Erythroblast (primary cell): ENCODE measurements at regions not wholly inside any gene's neighbourhood (a gene's known extent, or its start where the extent isn't known, plus 50 kb on each side); places are given as distances from the start of the nearest gene placed in this dataset.

ENCODE experiments used
- DNase-seq, 2 experiments: peaks; one replicate each; lab custom pipeline; 2025; lab: John Stamatoyannopoulos, UW
- GATA1 ChIP-seq: IDR thresholded peaks from 2 replicates; pipeline ENCODE4 v1.6.1; 2011; ENCODE audit warnings: low read depth, mild to moderate bottlenecking, control low read depth, low read length, moderate library complexity
- POLR2A ChIP-seq: IDR thresholded peaks from 2 replicates; pipeline ENCODE4 v1.6.1; 2011; ENCODE audit warnings: mild to moderate bottlenecking, low read length

DNA sequence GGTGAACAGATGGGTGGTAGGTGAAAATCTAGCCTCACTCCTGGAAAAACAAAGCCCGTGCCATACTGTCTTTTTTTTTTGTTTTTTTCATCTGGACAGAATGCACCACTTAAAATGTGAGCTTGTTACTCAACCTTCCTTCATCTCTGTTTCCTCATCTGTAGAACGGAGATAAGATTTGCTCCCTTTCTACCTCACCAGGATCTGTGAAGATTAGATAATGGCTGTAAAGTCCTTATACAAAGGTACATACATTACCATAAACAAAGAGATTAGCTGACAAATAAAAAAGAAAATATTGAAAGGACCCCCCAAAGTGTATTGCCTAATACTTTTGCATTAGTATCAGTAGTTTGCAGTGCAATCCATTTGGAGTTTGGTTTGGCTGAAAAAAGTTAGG, 75.4 kb upstream of the ZEB2 start:
- TF ChIP-seq POLR2A = no peak
- no peak for TF ChIP-seq GATA1
- peak; percentile 47 to 80 for DNase-seq

DNA sequence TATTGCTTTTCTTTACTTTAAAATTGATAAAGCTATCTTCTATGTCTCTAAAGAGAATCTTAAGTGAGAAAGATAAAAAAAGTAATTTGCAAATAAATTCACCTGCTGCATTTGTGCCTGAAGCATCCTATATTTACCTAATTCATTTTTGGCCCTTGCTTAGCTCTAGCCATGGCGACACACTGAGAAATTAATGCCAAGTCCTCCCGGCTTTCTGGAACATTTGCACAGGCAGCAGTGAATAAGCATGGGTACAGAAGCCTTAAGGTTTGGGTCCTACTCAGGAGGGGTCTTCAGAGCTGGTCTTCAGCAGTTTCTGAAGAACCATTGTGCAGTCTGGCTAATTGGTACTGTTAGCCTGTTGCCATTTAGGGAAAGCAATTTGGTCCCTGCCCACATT, 73.9 kb upstream of the ZEB2 start:
- TF ChIP-seq POLR2A = no peak
- no peak for TF ChIP-seq GATA1

DNA sequence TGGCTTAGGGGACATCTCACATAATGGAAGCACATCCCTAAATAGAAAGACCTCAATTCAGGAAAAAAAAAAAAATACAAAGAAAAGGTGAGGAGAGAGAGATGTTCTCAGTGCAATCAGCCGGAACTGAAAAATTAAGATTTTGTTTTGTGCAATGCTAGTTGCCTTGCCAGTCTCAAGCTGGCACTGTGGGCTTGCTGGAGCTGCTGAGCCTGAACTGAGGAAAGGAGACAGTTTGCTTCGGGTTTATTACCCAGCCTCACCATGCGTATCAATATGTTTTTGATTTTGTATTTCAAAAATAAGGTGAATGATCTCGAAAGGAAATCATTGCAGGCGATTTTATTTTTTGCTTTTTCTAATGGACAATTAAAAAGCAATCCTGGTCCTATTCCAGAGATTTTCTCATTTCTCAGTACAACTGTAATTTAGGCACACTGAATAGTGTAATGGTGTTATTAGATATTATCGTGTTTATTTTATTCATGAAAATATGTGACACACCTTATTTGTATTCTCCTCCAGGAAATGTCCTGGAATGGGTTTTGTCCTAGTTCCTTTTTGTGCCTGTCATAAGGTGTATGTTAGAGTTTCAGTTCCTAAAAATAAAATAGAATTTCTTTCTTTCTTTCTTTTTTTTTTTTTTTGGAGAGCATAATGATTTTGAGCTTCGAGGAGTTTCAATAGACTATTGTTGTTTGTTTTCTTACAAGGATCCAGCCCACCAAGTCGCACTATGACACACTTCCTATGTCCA, 72.8 kb upstream of the ZEB2 start:
- TF ChIP-seq GATA1 (no peak), POLR2A (no peak)
- no peak for DNase-seq

More for the DNA sequence above, 73.9 kb upstream of the ZEB2 start:
- no peak for DNase-seq

DNA sequence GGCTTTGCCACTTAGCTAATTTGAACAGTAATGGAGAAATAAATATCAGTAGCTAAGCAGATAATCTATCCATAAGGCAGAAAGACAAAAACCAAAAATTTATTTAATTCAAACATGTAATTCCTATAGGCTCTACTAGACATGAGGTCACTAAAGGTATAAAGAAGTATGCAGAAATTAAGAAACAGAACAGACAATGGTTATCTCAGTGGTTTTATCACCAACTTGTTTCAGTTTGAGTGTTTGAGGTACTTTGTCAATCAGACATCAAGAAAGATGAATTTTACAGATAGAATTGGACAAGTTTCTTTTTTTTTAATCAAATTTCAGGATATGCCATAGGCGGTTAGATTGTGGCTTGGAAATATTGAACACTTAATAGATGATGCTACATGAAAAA, 67.4 kb upstream of the ZEB2 start:
- no peak for DNase-seq
- TF ChIP-seq POLR2A (no peak), GATA1 (no peak)

DNA sequence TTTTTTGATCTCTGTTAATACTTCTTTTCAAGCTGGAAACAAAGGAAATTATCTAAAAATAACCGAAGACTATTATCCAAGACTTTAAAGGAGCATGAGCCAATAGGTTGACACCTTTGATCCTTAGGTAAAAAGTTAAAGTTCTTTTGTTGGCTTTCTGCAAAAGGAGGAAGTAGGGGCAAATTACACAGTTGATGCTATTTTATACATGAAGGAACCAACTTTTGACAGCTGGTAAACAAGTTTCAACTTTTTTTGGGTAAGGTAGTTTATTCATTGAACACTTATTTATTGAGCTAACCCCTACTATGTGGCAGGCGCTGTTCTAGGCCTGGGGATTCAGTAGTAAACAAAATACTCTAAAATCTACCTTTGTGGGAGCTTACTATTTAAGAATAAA, 66.6 kb upstream of the ZEB2 start:
- no peak for DNase-seq
- TF ChIP-seq GATA1 = no peak

DNA sequence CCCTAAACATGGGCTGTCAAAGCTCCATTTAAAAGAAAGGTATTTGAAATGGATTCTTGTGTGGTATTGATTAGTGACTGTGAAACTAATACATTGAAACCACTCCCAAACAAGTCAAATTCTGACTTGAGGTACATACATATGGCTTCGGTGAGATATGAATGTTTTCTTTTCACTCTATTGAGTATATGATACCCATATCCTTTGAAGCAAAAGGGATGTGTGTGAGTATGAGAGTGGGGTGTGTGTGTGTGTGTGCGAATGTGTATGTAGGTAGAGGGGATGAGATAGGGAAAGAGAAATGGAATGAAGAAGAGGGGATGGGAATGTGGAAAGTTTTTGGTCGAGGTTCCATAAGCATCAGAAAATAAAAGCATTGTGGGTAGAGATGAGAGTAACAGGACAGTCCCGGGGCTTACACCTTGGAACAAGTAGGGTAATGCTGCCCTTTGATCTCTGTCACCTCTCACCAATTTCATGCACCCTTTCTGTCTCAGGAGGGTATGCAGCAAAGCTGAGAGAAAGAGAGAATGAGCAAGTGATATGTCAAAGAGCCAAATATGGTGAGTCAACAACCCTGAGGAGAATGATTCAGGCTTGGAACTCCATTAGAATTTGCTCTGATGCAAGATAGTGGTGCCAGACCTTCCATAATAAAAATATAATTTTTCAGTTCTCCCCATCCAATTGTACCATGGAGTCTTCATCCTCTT, 64.0 kb upstream of the ZEB2 start:
- TF ChIP-seq POLR2A (no peak), GATA1 (no peak)
- peak; percentile 71 to 87 for DNase-seq

DNA sequence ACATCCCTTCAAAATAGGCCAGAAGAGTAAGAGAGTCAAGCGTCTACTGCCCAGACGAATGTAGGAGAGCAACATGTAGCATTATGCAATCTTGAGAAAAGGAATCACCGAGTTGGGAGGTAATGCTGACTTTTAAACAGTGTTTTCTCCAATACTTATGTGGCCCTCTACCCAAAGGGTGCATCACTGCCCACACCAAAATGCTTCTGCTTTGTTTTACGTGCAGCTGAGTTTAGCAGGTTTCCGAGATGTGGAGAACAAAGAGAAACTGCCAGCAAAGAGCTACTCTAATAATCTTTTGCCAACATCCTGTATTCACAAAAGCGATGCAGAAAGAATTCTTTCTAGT, 63.4 kb upstream of the ZEB2 start:
- peak; percentile 80 to 85 for DNase-seq
- TF ChIP-seq GATA1 (no peak), POLR2A (no peak)

DNA sequence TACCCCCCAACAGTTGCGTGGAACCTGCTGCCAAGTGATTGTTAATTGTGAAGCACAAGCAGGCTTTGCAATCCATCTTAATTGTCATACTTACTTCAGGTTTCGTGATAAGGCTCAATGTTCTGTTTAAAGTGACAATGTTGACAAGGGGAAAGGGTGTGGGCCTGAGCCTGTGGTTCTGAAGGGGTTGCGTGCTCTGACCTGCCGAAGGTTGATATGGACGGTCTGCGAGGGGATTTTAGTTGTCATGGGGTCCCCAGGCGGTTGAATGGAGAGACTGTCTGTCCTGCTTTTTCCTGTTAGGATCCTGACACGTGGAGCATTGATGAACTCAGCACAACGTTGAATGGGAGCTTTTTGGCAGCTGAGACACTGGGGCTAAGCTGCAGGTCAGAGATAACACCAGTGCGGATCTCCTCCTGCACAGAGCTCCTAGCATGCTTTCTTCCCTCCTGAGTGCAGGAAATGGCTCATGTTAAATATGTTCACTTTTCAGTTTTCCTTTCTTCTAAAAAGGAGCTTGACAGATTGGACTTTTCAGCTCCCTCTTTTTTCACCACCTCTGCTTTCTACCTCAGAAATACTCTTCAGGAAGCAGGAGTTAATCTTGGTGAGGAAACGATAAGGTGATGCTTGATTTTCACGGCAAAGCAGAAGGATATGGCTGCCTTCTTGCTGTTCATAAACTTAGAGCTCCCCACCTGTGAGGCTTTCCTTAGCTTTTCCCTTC, 62.9 kb upstream of the ZEB2 start:
- peak; percentile 94 to 97 for DNase-seq
- TF ChIP-seq GATA1 (peak; percentile 61), POLR2A (peak; percentile 75)

DNA sequence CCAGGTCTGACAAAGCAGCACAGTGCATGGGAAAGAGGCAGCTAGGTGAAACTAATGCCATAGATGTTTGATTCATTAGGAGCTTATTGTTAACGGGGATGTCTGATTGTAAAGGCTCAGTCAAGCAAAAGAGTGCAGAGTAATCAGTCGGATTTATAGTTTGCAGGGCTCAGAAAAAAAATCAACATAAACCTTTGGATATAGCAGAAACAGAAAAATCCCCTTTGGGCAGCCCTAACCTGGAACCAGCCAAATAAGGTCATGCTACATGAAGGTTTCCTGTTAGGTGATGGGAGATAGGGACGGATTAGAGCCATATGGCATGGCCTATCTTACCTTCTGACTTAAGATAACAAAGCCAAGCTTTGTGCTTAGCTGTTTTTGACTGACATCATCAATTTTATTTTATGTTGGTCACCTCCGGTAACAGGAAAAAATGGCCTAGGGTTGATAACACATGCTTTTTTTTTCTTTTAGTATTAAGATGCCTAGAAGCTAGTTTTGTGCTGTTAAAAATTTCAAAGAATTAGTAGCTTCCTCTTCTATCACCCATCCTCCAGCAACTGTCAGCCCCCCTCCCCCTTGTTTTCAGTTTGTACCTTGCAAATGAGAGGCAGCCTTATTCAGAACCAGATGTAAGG, 60.7 kb upstream of the ZEB2 start:
- TF ChIP-seq POLR2A = no peak
- peak; percentile 66 to 84 for DNase-seq

DNA sequence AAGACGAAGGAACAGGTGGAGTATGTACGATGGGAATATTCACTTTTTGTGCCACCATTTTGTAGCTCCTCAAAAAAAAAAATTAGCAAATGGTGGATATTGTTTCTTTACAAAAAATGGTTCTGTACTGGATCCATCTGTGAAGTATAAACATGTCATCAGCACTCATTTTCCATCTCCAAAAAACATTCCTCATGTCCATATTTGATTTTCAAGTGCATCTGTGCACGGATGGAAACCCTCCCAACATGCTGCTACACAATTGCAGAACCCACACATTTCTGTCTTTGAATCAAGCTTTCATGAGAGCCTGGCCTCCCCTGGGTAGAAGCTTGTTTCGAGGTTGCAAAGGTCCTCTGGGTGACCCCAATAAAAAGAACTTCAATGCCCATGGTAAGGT, 59.6 kb upstream of the ZEB2 start:
- TF ChIP-seq GATA1 (no peak), POLR2A (no peak)
- no peak for DNase-seq

DNA sequence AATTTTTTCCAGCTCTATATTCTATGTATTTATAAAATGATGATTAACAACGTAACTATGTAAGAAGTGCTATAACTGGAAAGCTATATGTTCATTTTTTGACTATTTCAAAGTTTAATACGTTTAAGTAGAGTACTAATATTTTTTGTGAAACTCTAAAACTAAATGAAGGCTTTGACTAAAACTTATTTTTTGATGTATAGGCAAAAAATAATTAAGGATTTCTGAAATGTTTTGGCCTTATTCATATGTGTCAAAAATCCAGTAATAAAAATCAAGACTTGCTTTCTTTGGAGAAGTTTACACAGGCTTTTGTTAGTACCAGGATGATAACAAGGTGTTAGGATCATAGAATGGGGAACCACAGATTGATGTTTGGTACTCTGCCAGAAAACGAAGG, 58.2 kb upstream of the ZEB2 start:
- TF ChIP-seq GATA1 = no peak
- no peak for TF ChIP-seq POLR2A
- DNase-seq = no peak

DNA sequence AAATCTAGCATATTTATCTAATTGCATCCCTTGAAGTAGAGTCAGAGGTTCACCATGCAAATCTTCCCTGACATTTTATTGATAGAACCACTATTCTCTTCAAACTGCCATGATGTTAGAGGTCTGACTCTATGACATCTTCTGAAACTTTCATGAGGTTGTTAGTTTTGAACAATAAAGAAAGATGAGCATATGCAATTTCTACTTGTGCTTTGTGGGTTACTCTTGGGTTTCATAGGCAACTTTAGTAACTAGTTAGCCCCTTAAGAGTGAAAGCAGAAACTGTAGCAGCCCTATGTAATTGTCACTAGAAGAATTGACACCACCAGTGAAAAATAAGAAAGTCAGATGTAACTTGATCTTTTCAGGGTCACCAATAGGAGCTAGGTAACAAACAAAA, 53.1 kb upstream of the ZEB2 start:
- TF ChIP-seq GATA1 = no peak
- TF ChIP-seq POLR2A = no peak
- DNase-seq = no peak

DNA sequence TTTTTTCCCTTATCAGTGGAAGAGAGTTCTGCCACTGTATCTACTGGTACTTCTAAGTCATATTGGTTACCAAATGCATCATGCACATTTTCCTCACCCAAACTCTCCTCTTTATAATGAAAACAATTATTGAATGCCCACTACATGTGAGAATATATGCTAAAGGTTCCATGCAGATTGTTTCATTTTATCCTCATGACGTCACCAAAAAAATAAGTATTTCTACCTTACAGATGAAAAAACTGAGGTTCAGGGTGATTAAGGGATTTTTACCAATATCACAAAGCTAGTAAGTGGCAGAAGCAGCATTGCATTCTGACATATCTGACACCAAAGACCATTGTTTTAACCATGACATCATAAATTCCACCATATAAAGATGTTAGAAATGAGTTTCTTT, 51.9 kb upstream of the ZEB2 start:
- DNase-seq = no peak
- TF ChIP-seq POLR2A (no peak), GATA1 (no peak)

DNA sequence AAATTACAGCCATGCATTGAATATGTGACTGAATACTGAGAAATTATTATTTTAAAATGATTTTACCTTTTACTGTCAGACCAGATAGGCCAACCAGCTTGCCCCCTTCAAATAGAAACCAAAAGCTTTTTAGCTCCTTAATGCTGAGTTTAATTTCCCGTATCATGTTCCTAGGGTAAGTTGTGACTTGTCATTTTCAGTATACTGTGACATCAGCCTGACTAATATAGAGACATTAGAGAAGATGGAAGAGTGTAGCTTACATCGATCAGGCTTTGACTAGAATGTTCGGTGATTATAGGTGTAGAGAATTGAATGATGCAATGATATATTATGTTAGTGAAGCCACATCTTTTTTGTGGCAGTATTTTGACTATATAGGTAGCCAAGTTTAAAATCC, 50.6 kb upstream of the ZEB2 start:
- peak; percentile 7 to 57 for DNase-seq
- TF ChIP-seq POLR2A = no peak
- TF ChIP-seq GATA1 = no peak
